HS-27A (cell line): ENCODE measurements at regions not wholly inside any gene's neighbourhood (a gene's known extent, or its start where the extent isn't known, plus 50 kb on each side); places are given as distances from the start of the nearest gene placed in this dataset.
A peak's percentile ranks its signal among the peaks of the same experiment; 100 is the strongest.
"Not testable (repeated sequence)": the region's sequence is repeated elsewhere in the genome, so short reads cannot be mapped to it uniquely, and the experiment has no call there.

Source experiments
- DNase-seq: peaks from one replicate; pipeline ENCODE4 v3.0.0-alpha.2; 2012; ENCODE audit warnings: low read depth, missing footprints

- DNase-seq = no peak
Measured at GRCh38 chr6:126807876-126808275, 310.6 kb upstream of the RSPO3 start.

- DNase-seq = no peak
Measured at GRCh38 chr6:126811321-126811720, 307.1 kb upstream of the RSPO3 start.

- DNase-seq = no peak
Measured at GRCh38 chr6:126812010-126812409, 306.5 kb upstream of the RSPO3 start.

GRCh38 chr6:126812651-126813050, 305.8 kb upstream of the RSPO3 start:
- DNase-seq = no peak

- DNase-seq = no peak
Measured at GRCh38 chr6:126820634-126821033, 297.8 kb upstream of the RSPO3 start.

GRCh38 chr6:126821706-126822105, 296.8 kb upstream of the RSPO3 start:
- DNase-seq = no peak

GRCh38 chr6:126824226-126824625, 294.2 kb upstream of the RSPO3 start:
- peak; percentile 49 for DNase-seq

GRCh38 chr6:126824815-126825214, 293.7 kb upstream of the RSPO3 start:
- DNase-seq = no peak

GRCh38 chr6:126826166-126826714, 292.2 kb upstream of the RSPO3 start:
- DNase-seq = no peak

- no peak for DNase-seq
Measured at GRCh38 chr6:126831461-126831860, 287.0 kb upstream of the RSPO3 start.

GRCh38 chr6:126842769-126843168, 275.7 kb upstream of the RSPO3 start:
- no peak for DNase-seq

- DNase-seq = no peak
Measured at GRCh38 chr6:126848119-126848518, 270.4 kb upstream of the RSPO3 start.

GRCh38 chr6:126867641-126868040, 250.8 kb upstream of the RSPO3 start:
- no peak for DNase-seq

GRCh38 chr6:126873351-126873750, 245.1 kb upstream of the RSPO3 start:
- DNase-seq = no peak

GRCh38 chr6:126873791-126874190, 244.7 kb upstream of the RSPO3 start:
- DNase-seq = no peak

- DNase-seq = no peak
Measured at GRCh38 chr6:126876446-126876845, 242.0 kb upstream of the RSPO3 start.

GRCh38 chr6:126880964-126881363, 237.5 kb upstream of the RSPO3 start:
- no peak for DNase-seq

GRCh38 chr6:126886106-126886505, 232.4 kb upstream of the RSPO3 start:
- no peak for DNase-seq

GRCh38 chr6:126888727-126889725, 229.4 kb upstream of the RSPO3 start:
- DNase-seq = no peak

GRCh38 chr6:126890055-126890454, 228.4 kb upstream of the RSPO3 start:
- no peak for DNase-seq

- no peak for DNase-seq
Measured at GRCh38 chr6:126891158-126891557, 227.3 kb upstream of the RSPO3 start.

- not testable (repeated sequence) for DNase-seq
Measured at GRCh38 chr6:126892869-126893268, 225.6 kb upstream of the RSPO3 start.

GRCh38 chr6:126897758-126898157, 220.7 kb upstream of the RSPO3 start:
- DNase-seq = no peak
